SK-N-SH treated with all-trans-retinoic acid at 6 μM for 48 hours (cell line): ENCODE measurements at regions not wholly inside any gene's neighbourhood (a gene's known extent, or its start where the extent isn't known, plus 50 kb on each side); places are given as distances from the start of the nearest gene placed in this dataset.

Source experiments
- ATAC-seq: fragments of 200-7000 bp; cut with Tn5 transposase; 3 replicates; pipeline ENCODE4 v1.9.1; 2020; ENCODE audit warnings: mild to moderate bottlenecking, moderate library complexity
- BACH2 ChIP-seq: fragments of 250-450 bp; sonication (Bioruptor Pico); IDR thresholded peaks from 2 replicates; pipeline ENCODE4 v1.9.0; 2021; ENCODE audit warnings: mild to moderate bottlenecking, borderline replicate concordance
- CREB5 ChIP-seq: fragments of 250-450 bp; sonication (Bioruptor Pico); IDR thresholded peaks from 2 replicates; pipeline ENCODE4 v1.5.1; 2020; ENCODE audit warnings: low read depth, mild to moderate bottlenecking, moderate library complexity
- GLIS3 ChIP-seq: fragments of 250-450 bp; sonication (Bioruptor Pico); IDR thresholded peaks from 2 replicates; pipeline ENCODE4 v1.5.0; 2020; ENCODE audit warnings: mild to moderate bottlenecking, moderate library complexity
- ISL1 ChIP-seq: fragments of 250-450 bp; sonication (Bioruptor Pico); IDR thresholded peaks from 2 replicates; pipeline ENCODE4 v2.1.2; 2022; ENCODE audit warnings: mild to moderate bottlenecking, moderate library complexity
- OSR1 ChIP-seq: fragments of 250-450 bp; sonication (Bioruptor Pico); IDR thresholded peaks from 2 replicates; pipeline ENCODE4 v1.8.0; 2022; ENCODE audit warnings: moderate library complexity, mild to moderate bottlenecking, inconsistent platforms
- PATZ1 ChIP-seq: fragments of 250-450 bp; sonication (Bioruptor Pico); IDR thresholded peaks from 2 replicates; pipeline ENCODE4 v1.8.0; 2020; ENCODE audit warnings: mild to moderate bottlenecking, moderate library complexity, borderline replicate concordance
- POU6F1 ChIP-seq: fragments of 250-450 bp; sonication (Bioruptor Pico); IDR thresholded peaks from 2 replicates; pipeline ENCODE4 v1.8.0; 2021; ENCODE audit warnings: low read depth, mild to moderate bottlenecking, moderate library complexity, borderline replicate concordance
- RARB ChIP-seq: fragments of 250-450 bp; sonication (Bioruptor Pico); IDR thresholded peaks from 2 replicates; pipeline ENCODE4 v1.8.0; 2021; ENCODE audit warnings: mild to moderate bottlenecking, moderate library complexity
- SNAI2 ChIP-seq: fragments of 250-450 bp; sonication (Bioruptor Pico); IDR thresholded peaks from 2 replicates; pipeline ENCODE4 v1.5.0; 2020; ENCODE audit warnings: mild to moderate bottlenecking, moderate library complexity
- TCF4 ChIP-seq: fragments of 250-450 bp; sonication (Bioruptor Pico); IDR thresholded peaks from 2 replicates; pipeline ENCODE4 v1.8.0; 2021; ENCODE audit warnings: mild to moderate bottlenecking, moderate library complexity, borderline replicate concordance
- TOX ChIP-seq: fragments of 250-450 bp; sonication (Bioruptor Pico); IDR thresholded peaks from 2 replicates; pipeline ENCODE4 v1.8.0; 2021; ENCODE audit warnings: mild to moderate bottlenecking, moderate library complexity, borderline replicate concordance
- TSHZ2 ChIP-seq: fragments of 250-450 bp; sonication (Bioruptor Pico); IDR thresholded peaks from 2 replicates; pipeline ENCODE4 v1.5.0; 2020; ENCODE audit warnings: mild to moderate bottlenecking, moderate library complexity
- ZC3H10 ChIP-seq: fragments of 250-450 bp; sonication (Bioruptor Pico); IDR thresholded peaks from 2 replicates; pipeline ENCODE4 v1.5.1; 2021; ENCODE audit warnings: mild to moderate bottlenecking, moderate library complexity
- ZFP3 ChIP-seq: fragments of 250-450 bp; sonication (Bioruptor Pico); IDR thresholded peaks from 2 replicates; pipeline ENCODE4 v1.5.0; 2020; ENCODE audit warnings: mild to moderate bottlenecking, moderate library complexity
- ZNF565 ChIP-seq: fragments of 450-650 bp; formaldehyde crosslinking; conservative IDR thresholded peaks from 2 replicates; pipeline ENCODE4 v1.5.0; 2020; ENCODE audit warnings: low read depth, mild to moderate bottlenecking, moderate library complexity
- ZNF70 ChIP-seq: fragments of 450-650 bp; formaldehyde crosslinking; IDR thresholded peaks from 2 replicates; pipeline ENCODE4 v1.5.0; 2020; ENCODE audit warnings: mild to moderate bottlenecking, moderate library complexity
- ZNF8 ChIP-seq: fragments of 450-650 bp; formaldehyde crosslinking; IDR thresholded peaks from 2 replicates; pipeline ENCODE4 v1.5.0; 2020; ENCODE audit warnings: mild to moderate bottlenecking, moderate library complexity

- TF ChIP-seq ZNF565 (CRISPR knock-in tag) = no peak
- TF ChIP-seq TSHZ2 (CRISPR knock-in tag) = no peak
- TF ChIP-seq RARB (CRISPR knock-in tag) = no peak
- TF ChIP-seq TOX = no peak
- TF ChIP-seq POU6F1 = no peak
- no peak for TF ChIP-seq OSR1 (CRISPR knock-in tag)
- TF ChIP-seq BACH2 = no peak
- ATAC-seq = no peak
Measured at GRCh38 chr11:130729193-130729592, 187.1 kb downstream of the SNX19 start.

GRCh38 chr11:130729678-130730300, 186.5 kb downstream of the SNX19 start:
- TF ChIP-seq ZNF565 (CRISPR knock-in tag) = no peak
- ATAC-seq = no peak

GRCh38 chr11:130731401-130731800, 184.9 kb downstream of the SNX19 start:
- ATAC-seq = no peak
- TF ChIP-seq ZNF8 (no peak), ZNF70 (CRISPR knock-in tag) (no peak), POU6F1 (no peak), ZFP3 (CRISPR knock-in tag) (no peak)

- TF ChIP-seq PATZ1 (no peak), ZC3H10 (CRISPR knock-in tag) (no peak), TCF4 (CRISPR knock-in tag) (no peak), ZFP3 (CRISPR knock-in tag) (no peak), OSR1 (CRISPR knock-in tag) (no peak), TOX (no peak), SNAI2 (CRISPR knock-in tag) (no peak), GLIS3 (CRISPR knock-in tag) (no peak), CREB5 (CRISPR knock-in tag) (no peak), TSHZ2 (CRISPR knock-in tag) (no peak), ZNF70 (CRISPR knock-in tag) (no peak), ISL1 (CRISPR knock-in tag) (no peak)
- ATAC-seq = no peak
Measured at GRCh38 chr11:130732476-130732875, 183.8 kb downstream of the SNX19 start.
